SK-N-SH treated with all-trans-retinoic acid at 6 μM for 48 hours (cell line): ENCODE measurements at regions not wholly inside any gene's neighbourhood (a gene's known extent, or its start where the extent isn't known, plus 50 kb on each side); places are given as distances from the start of the nearest gene placed in this dataset.

Source experiments
- ATAC-seq: fragments of 200-7000 bp; cut with Tn5 transposase; 3 replicates; pipeline ENCODE4 v1.9.1; 2020; ENCODE audit warnings: mild to moderate bottlenecking, moderate library complexity
- ARNTL ChIP-seq: fragments of 450-650 bp; formaldehyde crosslinking; IDR thresholded peaks from 2 replicates; pipeline ENCODE4 v1.5.0; 2020; ENCODE audit warnings: low read depth, mild to moderate bottlenecking, moderate library complexity, borderline replicate concordance
- BACH2 ChIP-seq: fragments of 250-450 bp; sonication (Bioruptor Pico); IDR thresholded peaks from 2 replicates; pipeline ENCODE4 v1.9.0; 2021; ENCODE audit warnings: mild to moderate bottlenecking, borderline replicate concordance
- CREB5 ChIP-seq: fragments of 250-450 bp; sonication (Bioruptor Pico); IDR thresholded peaks from 2 replicates; pipeline ENCODE4 v1.5.1; 2020; ENCODE audit warnings: low read depth, mild to moderate bottlenecking, moderate library complexity
- CSDC2 ChIP-seq: fragments of 250-450 bp; sonication (Bioruptor Pico); IDR thresholded peaks from 2 replicates; pipeline ENCODE4 v1.5.0; 2020; ENCODE audit warnings: mild to moderate bottlenecking, moderate library complexity
- ESRRG ChIP-seq: fragments of 250-450 bp; sonication (Bioruptor Pico); IDR thresholded peaks from 2 replicates; pipeline ENCODE4 v1.6.1; 2021; ENCODE audit warnings: mild to moderate bottlenecking
- GLIS3 ChIP-seq: fragments of 250-450 bp; sonication (Bioruptor Pico); IDR thresholded peaks from 2 replicates; pipeline ENCODE4 v1.5.0; 2020; ENCODE audit warnings: mild to moderate bottlenecking, moderate library complexity
- ISL1 ChIP-seq: fragments of 250-450 bp; sonication (Bioruptor Pico); IDR thresholded peaks from 2 replicates; pipeline ENCODE4 v2.1.2; 2022; ENCODE audit warnings: mild to moderate bottlenecking, moderate library complexity
- OSR1 ChIP-seq: fragments of 250-450 bp; sonication (Bioruptor Pico); IDR thresholded peaks from 2 replicates; pipeline ENCODE4 v1.8.0; 2022; ENCODE audit warnings: moderate library complexity, mild to moderate bottlenecking, inconsistent platforms
- PPARA ChIP-seq: fragments of 250-450 bp; sonication (Bioruptor Pico); IDR thresholded peaks from 2 replicates; pipeline ENCODE4 v1.5.0; 2020; ENCODE audit warnings: mild to moderate bottlenecking, borderline replicate concordance
- RARB ChIP-seq: fragments of 250-450 bp; sonication (Bioruptor Pico); IDR thresholded peaks from 2 replicates; pipeline ENCODE4 v1.8.0; 2021; ENCODE audit warnings: mild to moderate bottlenecking, moderate library complexity
- SNAI2 ChIP-seq: fragments of 250-450 bp; sonication (Bioruptor Pico); IDR thresholded peaks from 2 replicates; pipeline ENCODE4 v1.5.0; 2020; ENCODE audit warnings: mild to moderate bottlenecking, moderate library complexity
- TCF4 ChIP-seq: fragments of 250-450 bp; sonication (Bioruptor Pico); IDR thresholded peaks from 2 replicates; pipeline ENCODE4 v1.8.0; 2021; ENCODE audit warnings: mild to moderate bottlenecking, moderate library complexity, borderline replicate concordance
- TOX ChIP-seq: fragments of 250-450 bp; sonication (Bioruptor Pico); IDR thresholded peaks from 2 replicates; pipeline ENCODE4 v1.8.0; 2021; ENCODE audit warnings: mild to moderate bottlenecking, moderate library complexity, borderline replicate concordance
- TSHZ2 ChIP-seq: fragments of 250-450 bp; sonication (Bioruptor Pico); IDR thresholded peaks from 2 replicates; pipeline ENCODE4 v1.5.0; 2020; ENCODE audit warnings: mild to moderate bottlenecking, moderate library complexity
- ZC3H10 ChIP-seq: fragments of 250-450 bp; sonication (Bioruptor Pico); IDR thresholded peaks from 2 replicates; pipeline ENCODE4 v1.5.1; 2021; ENCODE audit warnings: mild to moderate bottlenecking, moderate library complexity
- ZFP3 ChIP-seq: fragments of 250-450 bp; sonication (Bioruptor Pico); IDR thresholded peaks from 2 replicates; pipeline ENCODE4 v1.5.0; 2020; ENCODE audit warnings: mild to moderate bottlenecking, moderate library complexity
- ZFP30 ChIP-seq: fragments of 450-650 bp; formaldehyde crosslinking; IDR thresholded peaks from 2 replicates; pipeline ENCODE4 v1.5.0; 2022; ENCODE audit warnings: mild to moderate bottlenecking, moderate library complexity
- ZNF565 ChIP-seq: fragments of 450-650 bp; formaldehyde crosslinking; conservative IDR thresholded peaks from 2 replicates; pipeline ENCODE4 v1.5.0; 2020; ENCODE audit warnings: low read depth, mild to moderate bottlenecking, moderate library complexity
- TF ChIP-seq, protein P1 (sequence below): fragments of 250-450 bp; sonication (Bioruptor Pico); IDR thresholded peaks from 2 replicates; pipeline ENCODE4 v1.5.1; 2021; ENCODE audit warnings: mild to moderate bottlenecking, moderate library complexity
- TF ChIP-seq, protein P2 (sequence below): fragments of 250-450 bp; sonication (Bioruptor Pico); IDR thresholded peaks from 2 replicates; pipeline ENCODE4 v1.8.0; 2020; ENCODE audit warnings: mild to moderate bottlenecking, moderate library complexity, borderline replicate concordance

- no peak for ATAC-seq
- TF ChIP-seq ARNTL (CRISPR knock-in tag), result no peak
- no peak for TF ChIP-seq TOX (CRISPR knock-in tag)
- TF ChIP-seq ZFP3 (CRISPR knock-in tag), result no peak
- no peak for TF ChIP-seq OSR1 (CRISPR knock-in tag)
- no peak for TF ChIP-seq SNAI2 (CRISPR knock-in tag)
- TF ChIP-seq GLIS3 (CRISPR knock-in tag), result no peak
- no peak for TF ChIP-seq ZNF565 (CRISPR knock-in tag)
- TF ChIP-seq ISL1 (CRISPR knock-in tag), result no peak
- TF ChIP-seq TSHZ2 (CRISPR knock-in tag), result no peak
- TF ChIP-seq RARB (CRISPR knock-in tag), result no peak
- no peak for TF ChIP-seq ZC3H10 (CRISPR knock-in tag)
- no peak for TF ChIP-seq CREB5
Measured at GRCh38 chr10:78716043-78716660, 352.6 kb upstream of the ZMIZ1 start.

DNA sequence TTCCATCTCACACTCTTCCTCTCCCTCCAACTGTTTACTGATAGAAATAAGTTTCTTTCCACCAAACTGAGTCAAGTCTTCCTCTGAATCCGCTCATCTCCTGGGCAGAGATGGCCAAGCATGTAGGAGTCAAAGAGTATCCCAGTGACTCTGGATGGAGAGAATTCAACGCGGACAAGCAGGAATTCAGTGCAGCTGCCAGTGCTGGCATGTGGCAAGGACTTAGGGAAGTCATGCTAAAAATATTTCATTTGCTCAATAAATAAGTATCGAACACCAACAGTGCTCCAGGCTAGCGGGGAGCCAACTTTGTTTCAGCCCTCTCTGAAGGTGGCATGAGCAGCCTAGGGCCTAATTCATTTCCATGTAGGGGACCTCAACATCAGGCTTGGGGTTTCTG lies 351.6 kb upstream of the ZMIZ1 start:
- no peak for TF ChIP-seq ZC3H10 (CRISPR knock-in tag)
- no peak for TF ChIP-seq SNAI2 (CRISPR knock-in tag)
- no peak for TF ChIP-seq TCF4 (CRISPR knock-in tag)
- TF ChIP-seq, protein P1, sequence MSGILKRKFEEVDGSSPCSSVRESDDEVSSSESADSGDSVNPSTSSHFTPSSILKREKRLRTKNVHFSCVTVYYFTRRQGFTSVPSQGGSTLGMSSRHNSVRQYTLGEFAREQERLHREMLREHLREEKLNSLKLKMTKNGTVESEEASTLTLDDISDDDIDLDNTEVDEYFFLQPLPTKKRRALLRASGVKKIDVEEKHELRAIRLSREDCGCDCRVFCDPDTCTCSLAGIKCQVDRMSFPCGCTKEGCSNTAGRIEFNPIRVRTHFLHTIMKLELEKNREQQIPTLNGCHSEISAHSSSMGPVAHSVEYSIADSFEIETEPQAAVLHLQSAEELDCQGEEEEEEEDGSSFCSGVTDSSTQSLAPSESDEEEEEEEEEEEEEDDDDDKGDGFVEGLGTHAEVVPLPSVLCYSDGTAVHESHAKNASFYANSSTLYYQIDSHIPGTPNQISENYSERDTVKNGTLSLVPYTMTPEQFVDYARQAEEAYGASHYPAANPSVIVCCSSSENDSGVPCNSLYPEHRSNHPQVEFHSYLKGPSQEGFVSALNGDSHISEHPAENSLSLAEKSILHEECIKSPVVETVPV (CRISPR knock-in tag), result no peak
- no peak for TF ChIP-seq TOX (CRISPR knock-in tag)
- no peak for TF ChIP-seq CSDC2 (CRISPR knock-in tag)
- TF ChIP-seq ZFP3 (CRISPR knock-in tag), result no peak
- TF ChIP-seq GLIS3 (CRISPR knock-in tag), result no peak
- TF ChIP-seq ESRRG (CRISPR knock-in tag), result no peak
- no peak for TF ChIP-seq ARNTL (CRISPR knock-in tag)
- TF ChIP-seq TSHZ2 (CRISPR knock-in tag), result no peak
- TF ChIP-seq ZFP30, result no peak
- ATAC-seq, result peak; percentile 47; the same call in 1 of the 3 replicates

DNA sequence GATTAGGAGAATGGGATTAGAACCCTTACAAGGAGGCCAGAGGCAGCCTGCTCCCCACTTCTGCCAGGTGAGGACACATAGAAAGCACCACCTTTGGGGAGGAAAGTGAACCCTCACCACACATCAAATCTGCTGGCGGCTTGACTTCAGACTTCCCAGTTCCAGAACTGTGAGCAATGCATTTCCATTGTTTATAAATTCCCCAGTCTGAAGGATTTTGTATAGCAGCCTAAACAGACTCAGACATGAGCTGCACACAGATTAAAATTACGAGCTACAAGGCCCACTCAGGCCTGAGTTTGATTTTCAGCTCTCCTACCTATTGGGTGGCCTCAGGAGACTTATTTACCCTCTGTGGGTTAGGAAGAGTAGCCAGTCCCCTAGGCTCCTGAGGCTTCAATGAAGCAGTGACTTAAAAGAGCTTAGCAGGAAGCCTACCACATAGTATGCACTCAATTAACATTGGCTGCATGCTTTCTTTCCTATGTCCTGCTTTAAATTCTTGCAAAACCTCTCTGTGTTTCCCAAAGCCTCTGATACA lies 350.7 kb upstream of the ZMIZ1 start:
- no peak for ATAC-seq
- TF ChIP-seq ZC3H10 (CRISPR knock-in tag), result no peak
- TF ChIP-seq CREB5, result no peak
- TF ChIP-seq PPARA, result no peak
- TF ChIP-seq BACH2, result no peak
- no peak for TF ChIP-seq TSHZ2 (CRISPR knock-in tag)
- TF ChIP-seq, protein P2, sequence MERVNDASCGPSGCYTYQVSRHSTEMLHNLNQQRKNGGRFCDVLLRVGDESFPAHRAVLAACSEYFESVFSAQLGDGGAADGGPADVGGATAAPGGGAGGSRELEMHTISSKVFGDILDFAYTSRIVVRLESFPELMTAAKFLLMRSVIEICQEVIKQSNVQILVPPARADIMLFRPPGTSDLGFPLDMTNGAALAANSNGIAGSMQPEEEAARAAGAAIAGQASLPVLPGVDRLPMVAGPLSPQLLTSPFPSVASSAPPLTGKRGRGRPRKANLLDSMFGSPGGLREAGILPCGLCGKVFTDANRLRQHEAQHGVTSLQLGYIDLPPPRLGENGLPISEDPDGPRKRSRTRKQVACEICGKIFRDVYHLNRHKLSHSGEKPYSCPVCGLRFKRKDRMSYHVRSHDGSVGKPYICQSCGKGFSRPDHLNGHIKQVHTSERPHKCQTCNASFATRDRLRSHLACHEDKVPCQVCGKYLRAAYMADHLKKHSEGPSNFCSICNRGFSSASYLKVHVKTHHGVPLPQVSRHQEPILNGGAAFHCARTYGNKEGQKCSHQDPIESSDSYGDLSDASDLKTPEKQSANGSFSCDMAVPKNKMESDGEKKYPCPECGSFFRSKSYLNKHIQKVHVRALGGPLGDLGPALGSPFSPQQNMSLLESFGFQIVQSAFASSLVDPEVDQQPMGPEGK (CRISPR knock-in tag), result no peak
